GM23338 (cell line): ENCODE measurements at regions not wholly inside any gene's neighbourhood (a gene's known extent, or its start where the extent isn't known, plus 50 kb on each side); places are given as distances from the start of the nearest gene placed in this dataset.

Experiments used
- ATAC-seq: fragments of 200-7000 bp; cut with Tn5 transposase; 3 replicates; pipeline ENCODE4 v1.9.1; 2020
- DNase-seq: peaks from one replicate; pipeline ENCODE4 v3.0.0-alpha.2; 2015; ENCODE audit warnings: low spot score
- H2AFZ ChIP-seq: fragments of 200-600 bp; sonication (generic); 2 replicates; pipeline ENCODE4 v1.8.0; 2016; ENCODE audit warnings: antibody characterized with exemption, mild to moderate bottlenecking, moderate library complexity
- H3F3A ChIP-seq: fragments of 200-600 bp; sonication (generic); replicated peaks from 2 replicates; pipeline ENCODE4 v1.8.0; 2017; ENCODE audit warnings: antibody characterized with exemption, mixed run types, low read depth
- H3K27ac ChIP-seq: fragments of 200-600 bp; sonication (generic); 2 replicates; pipeline ENCODE4 v1.6.1; 2016; ENCODE audit warnings: low read depth
- H3K27me3 ChIP-seq: fragments of 200-600 bp; sonication (generic); 2 replicates; pipeline ENCODE4 v1.8.0; 2016; ENCODE audit warnings: mild to moderate bottlenecking, mixed run types, moderate library complexity; ENCODE audit not compliant: insufficient read depth
- H3K36me3 ChIP-seq: fragments of 200-600 bp; sonication (generic); 2 replicates; pipeline ENCODE4 v1.8.0; 2016; ENCODE audit warnings: mild to moderate bottlenecking; ENCODE audit not compliant: insufficient read depth
- H3K4me1 ChIP-seq: fragments of 200-600 bp; sonication (generic); 2 replicates; pipeline ENCODE4 v1.8.0; 2016; ENCODE audit warnings: mild to moderate bottlenecking, moderate library complexity; ENCODE audit not compliant: insufficient read depth
- H3K4me2 ChIP-seq: fragments of 200-600 bp; sonication (generic); 2 replicates; pipeline ENCODE4 v1.7.1; 2017; ENCODE audit warnings: mixed run types
- H3K4me3 ChIP-seq: fragments of 200-600 bp; sonication (generic); 2 replicates; pipeline ENCODE4 v1.6.1; 2016; ENCODE audit warnings: mixed run types
- H3K79me2 ChIP-seq: fragments of 200-600 bp; sonication (generic); replicated peaks from 2 replicates; pipeline ENCODE4 v1.8.0; 2017; ENCODE audit warnings: mild to moderate bottlenecking; ENCODE audit not compliant: insufficient read depth
- H3K9me2 ChIP-seq: fragments of 200-600 bp; sonication (generic); 2 replicates; pipeline ENCODE4 v1.8.0; 2017; ENCODE audit not compliant: insufficient read depth
- H4K20me1 ChIP-seq: fragments of 200-600 bp; sonication (generic); replicated peaks from 2 replicates; pipeline ENCODE4 v1.8.0; 2017; ENCODE audit warnings: mild to moderate bottlenecking; ENCODE audit not compliant: insufficient read depth
- H3K27ac Mint-ChIP-seq: 2 replicates; pipeline ENCODE4 v1.8.0; 2020; ENCODE audit warnings: inconsistent platforms, mild to moderate bottlenecking, moderate library complexity, mixed read lengths
- H3K27me3 Mint-ChIP-seq: 3 replicates; pipeline ENCODE4 v1.8.0; 2022; ENCODE audit warnings: low read depth, mild to moderate bottlenecking, moderate library complexity, mixed read lengths, inconsistent platforms; ENCODE audit not compliant: insufficient read depth, poor library complexity
- H3K36me3 Mint-ChIP-seq: 3 replicates; pipeline ENCODE4 v1.8.0; 2021; ENCODE audit warnings: low read depth, mild to moderate bottlenecking, inconsistent platforms, moderate library complexity, mixed read lengths
- H3K4me1 Mint-ChIP-seq: 3 replicates; pipeline ENCODE4 v1.8.0; 2020; ENCODE audit warnings: mild to moderate bottlenecking, inconsistent platforms, mixed read lengths
- H3K4me3 Mint-ChIP-seq: 3 replicates; pipeline ENCODE4 v1.8.0; 2021; ENCODE audit warnings: moderate library complexity, mild to moderate bottlenecking, inconsistent platforms, mixed read lengths
- H3K9me3 Mint-ChIP-seq: 3 replicates; pipeline ENCODE4 v1.8.0; 2020; ENCODE audit warnings: moderate library complexity, mild to moderate bottlenecking, inconsistent platforms, mixed read lengths
- CREB1 ChIP-seq: fragments of 250-450 bp; sonication (Bioruptor Pico); IDR thresholded peaks from 2 replicates; pipeline ENCODE4 v1.5.0; 2020; ENCODE audit warnings: low read depth, mild to moderate bottlenecking, moderate library complexity
- ETS1 ChIP-seq: IDR thresholded peaks from 2 replicates; pipeline ENCODE4 v1.6.1; 2016; ENCODE audit warnings: antibody characterized with exemption
- EZH2 ChIP-seq: fragments of 200-600 bp; sonication (generic); IDR thresholded peaks from one replicate; pipeline ENCODE4 v1.8.0; 2017; ENCODE audit warnings: antibody characterized with exemption, mild to moderate bottlenecking, low read depth; ENCODE audit not compliant: unreplicated experiment
- EZH2phosphoT487 ChIP-seq: fragments of 200-600 bp; sonication (generic); IDR thresholded peaks from one replicate; pipeline ENCODE4 v1.8.1; 2018; ENCODE audit warnings: antibody characterized with exemption; ENCODE audit not compliant: unreplicated experiment
- JUNB ChIP-seq: IDR thresholded peaks from one replicate; pipeline ENCODE4 v1.6.1; 2016; ENCODE audit warnings: antibody characterized with exemption; ENCODE audit not compliant: unreplicated experiment
- NANOG ChIP-seq: IDR thresholded peaks from 2 replicates; pipeline ENCODE4 v1.6.1; 2016; ENCODE audit warnings: antibody characterized with exemption, borderline replicate concordance
- POLR2AphosphoS5 ChIP-seq: IDR thresholded peaks from 2 replicates; pipeline ENCODE4 v1.6.1; 2016; ENCODE audit warnings: antibody characterized with exemption, low read depth
- ZNF114 ChIP-seq: fragments of 250-450 bp; sonication (Bioruptor Pico); IDR thresholded peaks from 2 replicates; pipeline ENCODE4 v1.5.0; 2020; ENCODE audit warnings: mild to moderate bottlenecking, moderate library complexity
- ZNF331 ChIP-seq: fragments of 250-450 bp; sonication (Bioruptor Pico); IDR thresholded peaks from 2 replicates; pipeline ENCODE4 v1.5.0; 2020; ENCODE audit warnings: low read depth, mild to moderate bottlenecking, moderate library complexity
- ZNF462 ChIP-seq: fragments of 250-450 bp; sonication (Bioruptor Pico); IDR thresholded peaks from 2 replicates; pipeline ENCODE4 v1.5.0; 2020; ENCODE audit warnings: mild to moderate bottlenecking, moderate library complexity
- TF ChIP-seq, protein P1 (sequence below): IDR thresholded peaks from one replicate; pipeline ENCODE4 v1.6.1; 2018; ENCODE audit warnings: antibody characterized with exemption; ENCODE audit not compliant: unreplicated experiment

DNA sequence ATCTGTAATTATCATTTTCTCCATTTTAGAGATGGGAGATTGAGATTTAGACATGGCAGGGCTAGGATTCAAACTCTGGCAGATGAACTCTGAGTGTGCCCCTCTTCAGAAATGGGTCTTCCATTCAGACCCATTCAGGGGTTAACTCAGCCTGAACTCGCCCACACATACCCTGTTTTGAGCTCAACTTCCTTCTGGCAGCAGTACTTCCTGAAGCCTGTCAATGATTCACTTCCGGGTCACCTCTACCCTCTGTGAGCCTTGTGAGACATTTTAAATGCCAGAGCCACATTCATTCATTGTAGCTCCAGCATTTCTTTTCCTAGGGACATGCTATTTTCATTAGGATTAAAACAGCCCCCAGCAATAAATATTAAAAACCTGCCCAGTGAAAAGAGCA, 209.3 kb upstream of the SLC24A2 start:
- no peaks in the 10 kb centered on the region for H3K9me2 ChIP-seq
- Mint-ChIP-seq H3K4me3 (no peak overlapping the region), H3K4me1 (peaks cover 5% of the 10 kb centered on the region; the same call in 2 of the 3 replicates), H3K9me3 (no peaks in the 10 kb centered on the region), H3K27ac (no peak overlapping the region), H3K27me3 (no peaks in the 10 kb centered on the region), H3K36me3 (no peaks in the 10 kb centered on the region)
- H3F3A ChIP-seq: no peaks in the 10 kb centered on the region
- H2AFZ ChIP-seq: peak overlapping the region; percentile 85; the same call in 1 of the 2 replicates
- H3K36me3 ChIP-seq: no peaks in the 10 kb centered on the region
- H3K27ac ChIP-seq: no peak overlapping the region
- no peak for ATAC-seq
- TF ChIP-seq EZH2phosphoT487 (no peak), CREB1 (CRISPR knock-in tag) (no peak), ETS1 (no peak), EZH2 (no peak), POLR2AphosphoS5 (no peak), ZNF114 (CRISPR knock-in tag) (no peak), JUNB (no peak), ZNF462 (no peak), NANOG (no peak), ZNF331 (CRISPR knock-in tag) (no peak)
- TF ChIP-seq, protein P1, sequence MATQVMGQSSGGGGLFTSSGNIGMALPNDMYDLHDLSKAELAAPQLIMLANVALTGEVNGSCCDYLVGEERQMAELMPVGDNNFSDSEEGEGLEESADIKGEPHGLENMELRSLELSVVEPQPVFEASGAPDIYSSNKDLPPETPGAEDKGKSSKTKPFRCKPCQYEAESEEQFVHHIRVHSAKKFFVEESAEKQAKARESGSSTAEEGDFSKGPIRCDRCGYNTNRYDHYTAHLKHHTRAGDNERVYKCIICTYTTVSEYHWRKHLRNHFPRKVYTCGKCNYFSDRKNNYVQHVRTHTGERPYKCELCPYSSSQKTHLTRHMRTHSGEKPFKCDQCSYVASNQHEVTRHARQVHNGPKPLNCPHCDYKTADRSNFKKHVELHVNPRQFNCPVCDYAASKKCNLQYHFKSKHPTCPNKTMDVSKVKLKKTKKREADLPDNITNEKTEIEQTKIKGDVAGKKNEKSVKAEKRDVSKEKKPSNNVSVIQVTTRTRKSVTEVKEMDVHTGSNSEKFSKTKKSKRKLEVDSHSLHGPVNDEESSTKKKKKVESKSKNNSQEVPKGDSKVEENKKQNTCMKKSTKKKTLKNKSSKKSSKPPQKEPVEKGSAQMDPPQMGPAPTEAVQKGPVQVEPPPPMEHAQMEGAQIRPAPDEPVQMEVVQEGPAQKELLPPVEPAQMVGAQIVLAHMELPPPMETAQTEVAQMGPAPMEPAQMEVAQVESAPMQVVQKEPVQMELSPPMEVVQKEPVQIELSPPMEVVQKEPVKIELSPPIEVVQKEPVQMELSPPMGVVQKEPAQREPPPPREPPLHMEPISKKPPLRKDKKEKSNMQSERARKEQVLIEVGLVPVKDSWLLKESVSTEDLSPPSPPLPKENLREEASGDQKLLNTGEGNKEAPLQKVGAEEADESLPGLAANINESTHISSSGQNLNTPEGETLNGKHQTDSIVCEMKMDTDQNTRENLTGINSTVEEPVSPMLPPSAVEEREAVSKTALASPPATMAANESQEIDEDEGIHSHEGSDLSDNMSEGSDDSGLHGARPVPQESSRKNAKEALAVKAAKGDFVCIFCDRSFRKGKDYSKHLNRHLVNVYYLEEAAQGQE: no peak
- H3K4me3 ChIP-seq: no peak overlapping the region
- H3K79me2 ChIP-seq: no peaks in the 10 kb centered on the region
- H3K4me1 ChIP-seq: no peaks in the 10 kb centered on the region
- no peaks in the 10 kb centered on the region for H4K20me1 ChIP-seq
- no peak overlapping the region for H3K4me2 ChIP-seq
- no peaks in the 10 kb centered on the region for H3K27me3 ChIP-seq
- no peak for DNase-seq
